ENCODE measurements at regions not wholly inside any gene's neighbourhood (a gene's known extent, or its start where the extent isn't known, plus 50 kb on each side); places are given as distances from the start of the nearest gene placed in this dataset.
"Not testable (repeated sequence)": the region's sequence is repeated elsewhere in the genome, so short reads cannot be mapped to it uniquely, and the experiment has no call there.

DNA sequence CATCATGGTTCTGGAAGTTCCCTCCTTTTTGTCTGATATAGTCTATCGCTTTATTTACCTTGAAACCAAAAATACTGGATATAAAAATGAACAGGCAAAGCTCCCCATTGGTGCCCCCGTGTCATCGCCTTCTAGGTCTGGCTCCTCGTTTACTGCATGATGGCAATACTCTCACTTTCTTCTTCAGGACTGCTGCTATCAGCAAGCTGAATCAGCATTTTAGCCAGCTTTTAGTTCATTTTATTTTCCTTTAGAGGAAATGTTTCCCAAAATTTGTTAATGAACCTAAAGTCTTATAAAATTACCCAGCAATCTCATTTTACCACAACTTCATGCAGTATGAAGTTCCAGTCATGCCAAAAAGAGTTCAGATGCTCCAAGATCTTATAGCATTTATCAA is 80.5 kb downstream of the ZIC3 start:
- DNase-seq (ENCODE audit: low read depth): no peak

DNA sequence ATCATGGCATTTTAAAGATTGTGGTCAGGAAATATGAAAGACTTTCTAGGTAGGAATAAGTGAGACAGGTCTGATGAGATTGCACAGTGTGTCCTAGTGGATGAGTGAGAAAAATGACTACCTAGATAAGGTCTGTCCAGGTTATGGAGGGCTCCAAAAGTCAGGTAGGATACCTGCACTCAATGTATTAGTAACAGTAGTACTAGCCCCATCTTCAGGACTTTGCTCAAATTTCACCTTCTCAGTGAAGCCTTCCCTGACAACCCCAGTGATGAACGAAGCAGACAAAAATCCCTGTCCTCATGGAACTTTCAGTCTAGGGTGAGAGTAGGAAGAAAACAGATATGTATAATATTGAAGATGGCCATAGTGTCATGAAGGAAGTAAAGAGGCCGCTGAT is 85.7 kb downstream of the ZIC3 start:
- DNase-seq (ENCODE audit: low read depth): no peak

DNA sequence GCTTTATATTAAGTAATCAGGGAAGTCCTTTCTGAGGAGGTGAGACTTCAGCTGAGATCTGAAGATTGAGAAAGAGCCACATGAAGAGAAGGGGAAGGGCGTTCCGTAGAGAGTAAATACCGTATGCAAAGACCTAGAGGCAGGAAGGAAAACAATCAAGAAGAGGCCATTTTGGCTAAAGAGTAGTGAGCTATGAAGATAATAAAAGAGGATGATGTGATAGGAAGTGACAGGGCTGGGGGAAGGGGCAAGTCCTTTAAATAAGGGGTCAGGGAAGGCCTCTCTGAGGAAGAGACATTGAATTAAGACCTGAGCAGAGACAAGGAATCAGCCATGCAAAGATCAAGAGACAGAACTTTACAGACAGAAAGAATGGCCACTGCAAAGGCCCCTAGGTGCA is 86.2 kb downstream of the ZIC3 start:
- DNase-seq (ENCODE audit: low read depth): no peak

DNA sequence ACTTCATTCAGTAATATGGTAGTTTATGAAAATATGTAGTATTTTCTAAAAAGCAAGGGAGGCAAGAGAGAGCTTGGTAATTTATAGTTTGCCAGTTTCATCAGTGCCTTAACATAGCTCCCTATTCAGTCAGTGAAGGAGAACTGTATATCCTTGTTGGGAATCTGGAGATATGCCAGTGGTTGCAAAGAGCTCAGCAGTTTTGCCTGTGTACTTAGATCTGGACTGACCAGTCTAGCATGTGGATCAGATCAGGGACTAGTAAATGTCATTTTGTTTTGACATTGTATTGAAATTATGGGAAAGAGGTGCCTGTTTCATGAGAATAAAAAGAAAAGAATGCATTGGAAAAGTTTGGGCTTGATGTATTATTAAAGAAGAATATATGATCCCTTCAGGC is 88.6 kb downstream of the ZIC3 start:
- DNase-seq (ENCODE audit: low read depth): no peak

DNA sequence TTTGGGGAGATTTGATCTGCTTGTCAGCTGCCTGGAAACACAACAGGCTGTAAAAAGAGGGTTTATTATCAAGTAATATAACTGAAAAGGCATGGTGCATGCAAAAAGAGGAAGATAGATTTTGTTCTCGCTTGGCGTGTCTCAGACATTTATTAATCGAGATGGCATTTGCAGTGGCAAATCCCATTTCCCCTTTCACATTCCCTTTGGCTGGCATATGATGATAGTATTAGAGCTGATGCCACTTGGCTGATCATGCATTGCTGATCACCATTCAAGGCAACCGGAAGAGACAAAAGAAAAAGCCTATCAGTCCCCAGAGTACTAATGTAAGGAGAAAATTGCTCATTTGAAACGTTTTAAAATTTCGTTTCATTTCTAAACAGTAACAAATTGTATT is 101.8 kb downstream of the ZIC3 start:
- no peak for DNase-seq (ENCODE audit: low read depth)

DNA sequence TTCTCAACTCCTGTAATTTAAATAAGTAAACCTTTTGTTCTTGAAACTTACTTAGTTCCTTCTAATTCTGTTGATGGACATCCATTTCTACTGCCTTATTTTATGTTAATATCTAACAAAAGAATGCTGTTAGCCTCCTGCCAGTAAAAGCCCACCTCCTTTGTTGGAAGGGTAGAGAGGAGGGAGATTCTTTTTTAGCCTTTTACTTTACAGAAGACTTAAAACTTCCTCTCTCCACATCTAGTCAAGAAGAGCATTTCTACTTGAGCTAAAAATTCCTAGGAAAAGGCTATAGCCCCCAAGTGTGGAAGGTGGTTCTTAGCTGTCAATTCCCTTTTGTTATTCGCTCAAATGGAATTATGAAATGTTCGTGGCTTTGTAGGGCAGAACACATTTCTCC is 118.7 kb downstream of the ZIC3 start:
- DNase-seq (ENCODE audit: low read depth): no peak

DNA sequence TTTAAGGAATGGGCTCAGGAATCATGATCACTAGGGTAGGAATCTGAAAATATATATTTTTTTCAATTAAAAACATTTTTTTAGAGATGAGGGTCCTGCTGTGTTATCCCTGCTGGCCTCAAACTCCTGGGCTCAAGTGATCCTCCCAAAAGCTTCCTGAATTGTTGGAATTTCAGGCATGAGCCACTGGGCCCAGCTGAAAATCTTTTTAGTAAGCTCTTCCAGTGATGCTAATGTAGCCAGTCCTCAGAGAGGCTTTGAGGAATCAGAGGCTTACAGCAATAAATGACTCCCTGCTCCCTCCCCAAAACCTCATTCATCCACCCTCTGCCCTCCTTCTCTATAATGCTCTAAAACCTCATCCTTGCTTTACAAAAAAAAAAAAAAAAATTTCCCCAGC is 129.5 kb downstream of the ZIC3 start:
- no peak for DNase-seq (ENCODE audit: low read depth)

DNA sequence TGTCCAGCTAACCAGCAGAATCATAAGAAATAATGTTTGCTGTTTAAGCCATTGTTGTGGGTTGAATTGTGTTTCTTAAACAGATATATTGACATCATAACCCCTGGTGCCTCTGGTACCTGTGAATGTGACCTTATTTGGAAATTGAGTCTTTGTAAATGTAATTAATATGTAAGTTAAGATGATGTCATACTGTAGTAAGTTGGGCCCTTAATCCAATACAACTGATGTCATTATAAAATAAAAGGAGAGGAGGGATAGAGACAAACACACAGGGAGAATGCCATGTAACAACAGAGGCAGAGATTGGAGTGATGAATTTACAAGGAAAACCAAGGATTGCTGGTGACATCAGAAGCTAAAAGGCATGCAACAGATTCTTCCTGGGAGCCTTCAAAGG is 141.4 kb downstream of the ZIC3 start:
- DNase-seq (ENCODE audit: low read depth): no peak

DNA sequence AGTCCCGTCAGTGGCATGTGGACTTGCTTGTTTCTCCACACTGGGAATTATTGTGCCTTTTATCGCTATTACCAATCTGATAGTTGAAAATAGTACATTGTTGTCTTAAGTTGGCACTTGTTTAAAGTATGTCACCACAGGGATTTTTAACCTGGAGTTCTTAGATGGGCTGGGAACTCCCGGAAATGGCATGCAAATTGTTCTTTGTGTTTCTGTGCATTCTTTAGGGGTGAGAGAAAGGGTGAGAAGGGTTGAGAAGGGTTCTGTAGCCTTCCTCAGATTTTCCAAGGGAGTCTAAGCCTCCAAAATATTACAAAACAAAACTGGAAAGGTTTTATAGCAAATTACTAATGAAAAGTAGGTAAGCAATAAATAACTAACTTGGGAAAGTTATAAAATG is 176.9 kb downstream of the ZIC3 start:
- DNase-seq (ENCODE audit: low read depth): no peak

DNA sequence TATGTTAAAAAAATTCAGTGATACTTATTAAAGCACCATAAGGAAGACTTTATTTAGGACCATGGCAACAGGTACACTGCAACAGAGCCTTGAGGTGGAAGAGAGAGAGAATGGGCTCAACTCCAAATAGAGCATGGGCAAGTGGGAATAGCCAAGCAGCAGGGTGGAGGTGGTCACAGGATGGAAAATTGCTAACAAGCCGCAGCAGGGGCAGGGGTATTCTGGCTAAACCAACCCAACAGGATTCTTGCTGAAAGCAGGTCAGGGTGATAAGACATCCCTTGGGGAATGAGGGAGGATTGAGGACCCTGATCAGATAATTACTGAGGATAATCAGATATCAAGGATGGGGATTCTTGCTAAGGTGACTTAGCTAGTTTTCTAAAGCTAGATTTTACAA is 177.5 kb downstream of the ZIC3 start:
- no peak for DNase-seq (ENCODE audit: low read depth)

DNA sequence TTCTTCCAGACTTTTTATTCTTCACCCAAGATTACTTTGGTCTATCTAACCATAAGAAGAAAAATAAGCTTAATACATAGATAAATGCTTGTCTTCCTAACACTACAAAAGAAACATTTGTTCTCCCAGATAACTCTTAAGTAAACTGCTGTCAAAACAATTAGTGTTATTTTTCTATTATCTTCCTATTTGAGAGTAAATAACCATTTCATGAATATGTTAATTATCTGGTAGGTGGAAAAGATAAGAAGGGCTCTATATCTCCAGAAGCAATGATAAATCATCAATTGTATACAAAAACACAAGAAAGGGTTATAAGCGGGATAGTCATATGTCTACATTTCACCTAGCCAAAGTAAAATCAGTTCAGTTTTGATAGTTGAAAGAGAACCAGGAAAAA is 180.4 kb downstream of the ZIC3 start:
- DNase-seq (ENCODE audit: low read depth): no peak

DNA sequence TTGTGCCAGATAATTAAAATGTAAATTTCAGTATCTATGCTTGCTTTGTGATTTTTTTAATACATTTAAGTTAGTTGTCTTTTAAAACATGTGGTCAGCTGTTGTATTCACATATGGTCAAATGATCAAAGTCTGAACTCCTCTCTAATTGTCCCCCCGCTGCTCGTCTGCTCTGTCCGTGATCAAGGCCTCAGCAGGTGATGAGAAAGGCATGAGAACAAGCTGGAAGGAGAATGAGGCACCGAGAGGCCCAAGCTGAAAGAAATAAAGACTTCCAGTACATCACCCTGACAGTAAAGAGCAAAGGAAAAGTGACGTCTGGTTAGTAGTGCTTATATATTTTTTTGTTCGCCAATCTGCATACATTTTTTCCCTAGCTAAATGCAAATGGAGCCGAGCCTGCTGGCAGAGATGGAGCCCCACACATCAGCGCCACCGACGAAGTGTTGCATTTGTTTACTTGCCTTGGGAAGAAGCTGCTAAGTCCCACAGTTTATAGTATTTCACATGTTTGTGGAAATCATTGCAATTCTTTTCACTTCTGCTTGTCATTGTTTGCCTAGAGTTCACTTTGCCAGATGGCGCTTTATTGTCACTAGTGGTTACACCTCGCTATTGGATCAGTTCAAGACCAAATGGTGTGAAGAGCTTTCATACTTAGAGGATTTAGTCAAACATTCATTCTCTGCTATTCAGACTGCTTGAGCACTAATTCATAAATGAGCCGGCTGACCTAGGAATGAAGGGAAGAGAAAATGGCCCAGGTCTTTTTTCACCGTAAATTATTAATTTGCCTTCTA is 181.5 kb downstream of the ZIC3 start:
- no peak for DNase-seq (ENCODE audit: low read depth)

DNA sequence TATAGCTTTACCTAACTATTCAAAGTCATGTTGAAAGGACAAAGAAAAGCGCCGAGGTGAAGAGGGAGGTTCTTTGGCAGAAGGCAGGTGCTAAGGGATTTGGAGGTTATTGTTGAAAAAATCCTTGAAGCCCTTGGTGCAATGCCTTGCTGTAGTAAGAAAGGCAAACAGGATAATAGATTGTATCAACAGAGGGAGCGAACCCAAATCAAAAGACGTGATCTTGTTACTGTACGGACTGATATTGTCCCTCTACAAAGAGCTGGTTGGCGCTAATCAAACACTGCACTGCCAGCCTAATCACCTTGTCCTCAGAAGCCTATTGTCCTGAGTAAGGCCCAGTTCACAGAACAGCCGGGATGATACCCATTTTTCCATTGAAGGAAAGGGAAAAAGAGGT is 182.9 kb downstream of the ZIC3 start:
- DNase-seq (ENCODE audit: low read depth): no peak

DNA sequence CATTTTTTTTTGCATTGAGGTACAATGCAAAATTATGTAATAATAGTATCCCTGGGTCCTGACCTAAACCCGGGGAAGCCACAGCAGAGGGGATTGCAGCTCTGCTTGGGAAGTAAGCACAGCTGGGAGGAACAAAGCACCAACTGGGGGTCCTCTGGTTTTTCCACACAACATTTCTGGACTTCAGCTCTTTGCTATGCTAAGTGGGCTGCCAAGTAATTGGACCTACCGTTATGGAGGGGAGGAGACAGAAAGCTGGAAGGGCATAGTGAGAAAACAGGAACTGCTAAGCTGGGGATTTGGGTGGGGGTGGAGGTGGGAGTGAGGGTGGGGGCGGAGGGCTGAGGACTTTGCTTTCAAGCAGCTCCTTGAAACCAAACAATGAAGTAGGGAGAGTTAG is 183.3 kb downstream of the ZIC3 start:
- DNase-seq (ENCODE audit: low read depth): no peak

DNA sequence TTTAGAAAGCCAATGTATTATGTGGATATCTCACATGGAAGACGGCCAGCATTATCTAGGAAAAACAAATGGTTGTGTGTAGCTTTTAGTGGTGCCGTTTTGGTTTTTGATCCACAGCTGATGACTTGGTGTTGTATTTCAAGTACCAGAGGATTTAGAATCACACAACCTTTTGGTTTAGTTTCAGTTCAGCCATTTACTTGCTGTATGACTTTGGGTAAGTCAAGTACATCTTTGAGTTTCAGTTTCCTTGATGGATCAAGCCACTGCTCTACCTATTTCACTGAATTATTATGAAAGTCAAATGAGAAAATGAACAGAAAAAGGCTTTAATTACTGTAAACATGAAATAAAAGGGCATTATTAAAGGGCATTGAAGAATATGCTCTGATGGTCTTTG is 205.6 kb downstream of the ZIC3 start:
- no peak for DNase-seq (ENCODE audit: low read depth)

DNA sequence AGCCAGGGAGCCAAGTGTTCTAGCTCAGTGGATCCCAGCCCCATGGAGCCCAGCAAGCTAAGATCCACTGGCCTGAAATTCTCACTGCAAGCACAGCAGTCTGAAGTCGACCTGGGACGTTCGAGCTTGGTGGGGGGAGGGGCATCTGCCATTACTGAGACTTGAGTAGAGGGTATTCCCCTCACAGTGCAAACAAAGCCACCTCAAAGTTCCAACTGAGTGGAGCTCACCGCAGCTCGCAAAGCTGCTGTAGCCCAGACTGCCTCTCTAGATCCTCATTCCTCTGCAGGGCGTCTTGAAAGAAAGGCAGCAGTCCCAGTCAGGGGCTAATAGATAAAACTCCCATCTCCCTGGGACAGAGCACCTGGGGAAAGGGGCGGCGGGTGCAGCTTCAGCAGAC is 226.3 kb downstream of the ZIC3 start:
- DNase-seq (ENCODE audit: low read depth): no peak

DNA sequence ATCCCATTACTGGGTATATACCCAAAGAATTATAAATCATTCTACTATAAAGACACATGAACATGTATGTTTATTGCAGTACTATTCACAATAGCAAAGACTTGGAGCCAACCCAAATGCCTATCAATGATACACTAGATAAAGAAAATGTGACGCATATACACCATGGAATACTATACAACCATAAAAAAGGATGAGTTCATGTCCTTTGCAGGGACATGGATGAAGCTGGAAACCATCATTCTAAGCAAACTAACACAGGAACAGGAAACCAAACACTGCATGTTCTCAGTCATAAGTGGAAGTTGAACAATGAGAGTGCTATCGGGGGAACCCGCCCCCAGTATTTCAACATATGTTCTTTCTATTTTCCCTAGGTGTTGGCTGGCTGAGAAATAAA is 232.0 kb downstream of the ZIC3 start:
- not testable (repeated sequence) for DNase-seq (ENCODE audit: low read depth)

DNA sequence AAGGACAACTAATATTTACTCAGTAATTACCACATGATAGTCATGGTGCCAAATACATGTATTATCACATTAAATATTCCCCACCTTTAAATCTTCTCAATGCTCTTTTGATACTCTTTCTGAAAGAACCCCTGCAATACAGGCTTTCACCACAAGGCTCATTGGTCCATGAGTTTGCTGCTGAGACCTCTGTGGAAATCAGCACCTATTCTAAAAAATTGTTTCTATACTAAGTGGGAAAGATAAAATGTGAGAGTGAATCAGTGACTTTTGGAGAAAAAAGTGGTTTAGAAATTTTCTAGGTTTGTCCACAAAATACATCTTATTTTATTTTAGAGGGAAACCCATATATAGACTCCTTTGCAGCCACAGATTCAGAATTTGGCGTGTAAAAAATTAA is 257.3 kb downstream of the ZIC3 start:
- no peak for DNase-seq (ENCODE audit: low read depth)

DNA sequence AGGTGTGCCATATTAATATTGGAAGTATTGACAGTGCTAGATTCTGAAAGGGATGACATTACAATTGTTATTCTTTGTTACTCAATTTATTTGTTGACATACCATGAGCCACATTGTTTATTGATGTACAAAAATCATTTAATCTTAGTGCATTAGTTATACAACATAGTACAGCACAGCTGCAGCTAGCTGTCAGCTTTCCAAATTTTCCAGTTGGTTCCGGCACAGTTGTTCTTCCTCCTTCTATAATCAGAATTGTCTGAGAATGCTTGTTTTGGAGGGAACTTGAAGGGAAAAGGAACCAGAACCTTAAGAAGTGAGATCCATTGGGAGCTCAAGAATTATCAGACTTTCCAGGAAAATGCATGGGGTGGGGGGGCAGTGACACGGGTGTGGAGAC is 281.4 kb downstream of the ZIC3 start:
- no peak for DNase-seq (ENCODE audit: low read depth)

DNA sequence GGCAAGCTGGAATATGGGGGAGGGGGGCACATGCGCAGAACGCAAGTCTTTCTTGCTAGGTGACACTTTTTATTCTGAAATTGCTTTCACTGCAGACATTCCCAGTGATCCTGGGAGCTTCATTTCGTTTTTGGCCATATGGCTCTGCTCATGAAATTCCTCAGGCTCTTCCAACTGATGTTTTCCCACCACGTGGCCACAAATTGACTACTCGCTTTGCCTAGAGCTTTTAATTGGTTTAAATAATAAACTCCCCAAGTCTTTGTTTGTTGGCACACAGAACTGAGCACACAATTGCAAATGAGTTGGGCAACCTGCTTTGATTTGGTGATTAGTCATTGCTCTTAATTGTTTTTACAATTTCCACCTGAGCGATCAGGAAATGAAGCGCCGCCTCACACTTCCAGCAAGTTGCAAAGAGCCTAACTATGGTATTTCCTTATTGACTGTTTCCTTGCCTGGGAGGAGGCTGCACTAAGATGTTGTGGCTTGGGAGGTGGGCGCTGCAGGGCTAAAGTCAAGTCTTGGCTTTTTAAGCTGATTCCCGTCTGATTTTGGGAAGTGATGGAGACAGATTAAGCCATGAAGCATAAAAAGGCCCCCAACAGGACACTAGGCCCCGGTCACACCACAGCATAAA is 282.5 kb downstream of the ZIC3 start:
- no peak for DNase-seq (ENCODE audit: low read depth)

DNA sequence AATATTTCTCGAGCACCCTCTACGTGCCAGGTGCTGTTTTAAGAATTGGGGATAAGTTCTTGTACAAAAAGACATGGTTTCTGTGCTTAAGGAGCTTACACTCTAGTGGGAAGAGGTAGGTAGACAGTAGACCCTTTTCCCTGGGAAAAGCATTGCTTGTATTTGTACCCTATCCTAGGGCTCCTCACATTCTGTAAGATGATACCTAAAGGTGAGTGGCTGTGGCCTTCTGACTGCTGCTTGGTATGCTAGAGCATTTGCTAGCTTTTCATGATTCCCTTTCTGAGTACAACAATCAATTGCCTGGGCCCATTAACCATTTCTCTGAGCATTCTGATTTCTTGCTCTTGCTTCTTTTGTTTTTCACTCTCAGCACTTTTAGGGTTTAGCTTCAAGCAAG is 286.6 kb downstream of the ZIC3 start:
- DNase-seq (ENCODE audit: low read depth): no peak

DNA sequence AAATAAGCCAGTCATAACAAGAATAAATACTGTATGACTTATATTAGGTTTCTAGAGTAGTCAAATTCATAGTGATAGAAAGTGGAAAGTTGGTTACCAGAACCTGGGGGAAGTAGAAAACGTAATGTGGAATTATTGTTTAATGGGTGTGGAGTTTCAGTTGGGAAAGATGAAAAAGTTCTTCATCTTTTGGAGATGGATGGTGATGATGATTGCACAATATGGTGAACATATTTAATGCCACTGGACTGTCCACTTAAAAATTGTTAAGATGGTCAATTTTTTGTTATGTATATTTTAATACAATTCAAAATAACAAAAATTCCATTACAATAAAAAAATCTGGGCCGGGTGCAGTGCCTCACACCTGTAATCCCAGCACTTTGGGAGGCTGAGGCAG is 289.6 kb downstream of the ZIC3 start:
- DNase-seq (ENCODE audit: low read depth): no peak

DNA sequence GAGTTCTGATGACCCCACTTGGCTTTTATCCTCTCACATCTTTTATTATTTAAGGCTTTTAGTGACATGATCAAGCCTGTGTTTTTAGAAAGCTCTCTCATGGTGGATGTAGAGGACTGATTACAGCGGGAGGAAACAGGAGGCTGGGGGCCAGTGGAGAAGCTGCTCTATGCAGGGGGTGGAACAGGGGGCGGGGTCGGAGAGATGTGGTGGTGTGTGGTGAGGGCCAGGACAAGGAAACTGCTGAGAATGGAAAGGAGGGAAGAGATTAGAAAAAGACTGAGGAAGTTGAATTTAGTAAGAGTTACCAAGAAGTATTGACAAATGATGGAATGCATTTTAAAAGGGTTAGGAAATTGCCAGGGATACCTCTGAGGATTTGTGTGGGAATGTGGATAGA is 292.2 kb downstream of the ZIC3 start:
- DNase-seq (ENCODE audit: low read depth): no peak

DNA sequence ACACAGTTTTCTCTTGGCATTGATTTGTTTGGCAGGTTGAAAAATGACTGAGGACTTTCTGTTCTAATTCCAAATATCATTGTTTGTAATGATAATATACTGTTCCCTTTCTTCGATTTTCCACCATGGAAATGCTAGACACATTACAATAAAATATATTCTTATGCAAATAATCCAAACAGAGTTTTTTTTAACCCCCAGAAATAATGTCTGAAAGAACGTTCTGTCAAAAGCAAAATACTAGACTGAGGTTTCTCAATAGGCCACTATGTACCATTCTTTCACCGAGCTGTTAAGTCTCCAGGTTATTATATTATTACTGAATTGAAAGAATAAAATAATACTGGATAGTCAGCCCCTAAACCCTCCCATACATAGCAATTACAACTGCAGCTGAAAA is 312.5 kb downstream of the ZIC3 start:
- no peak for DNase-seq (ENCODE audit: low read depth)
